ENCODE measurements at regions not wholly inside any gene's neighbourhood (a gene's known extent, or its start where the extent isn't known, plus 50 kb on each side); places are given as distances from the start of the nearest gene placed in this dataset.

DNA sequence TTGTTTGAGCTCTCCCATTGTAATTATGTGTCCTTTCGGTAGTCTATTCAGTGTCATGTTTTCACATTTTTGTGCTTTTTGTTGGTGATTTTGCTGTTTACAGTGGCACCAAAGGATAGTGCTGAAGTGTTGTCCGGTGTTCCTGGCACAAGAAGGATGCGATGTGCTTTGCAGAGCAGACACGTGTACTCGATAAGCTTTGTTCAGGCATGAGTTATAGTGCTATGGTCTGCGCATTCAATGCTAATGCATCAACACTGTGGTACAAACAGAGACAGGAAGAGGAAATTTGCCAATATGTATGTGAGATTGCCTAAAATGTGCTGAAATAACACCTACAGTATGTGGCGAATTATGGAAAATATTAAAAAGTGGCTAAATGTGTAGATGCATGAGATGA lies 913.4 kb upstream of the ACO1 start:
- DNase-seq (ENCODE audit: low read depth) = no peak

- no peak for DNase-seq (ENCODE audit: low read depth)
Measured at GRCh38 chr9:31486630-31487029, 897.8 kb upstream of the ACO1 start.

- no peak for DNase-seq (ENCODE audit: low read depth)
Measured at GRCh38 chr9:31490551-31491106, 893.8 kb upstream of the ACO1 start.

DNA sequence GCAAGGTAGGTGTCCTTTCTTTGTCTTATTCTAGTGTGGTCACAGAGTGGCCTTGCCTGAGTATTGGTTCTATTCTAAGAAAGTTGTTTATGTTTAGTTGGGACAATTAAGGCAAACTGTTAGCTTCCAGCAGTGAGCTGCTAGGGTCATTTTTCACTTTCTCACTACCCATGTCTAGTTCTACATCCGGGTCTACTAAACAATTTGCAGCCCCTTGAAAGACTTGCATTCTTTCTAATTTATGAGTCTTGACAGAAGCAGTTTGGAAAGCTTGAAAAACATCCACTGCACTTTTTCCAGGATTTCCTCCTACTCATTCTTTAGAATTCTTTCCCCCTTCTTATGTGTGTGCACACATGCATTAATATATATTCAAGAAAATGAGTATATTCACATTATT lies 892.2 kb upstream of the ACO1 start:
- no peak for DNase-seq (ENCODE audit: low read depth)

DNA sequence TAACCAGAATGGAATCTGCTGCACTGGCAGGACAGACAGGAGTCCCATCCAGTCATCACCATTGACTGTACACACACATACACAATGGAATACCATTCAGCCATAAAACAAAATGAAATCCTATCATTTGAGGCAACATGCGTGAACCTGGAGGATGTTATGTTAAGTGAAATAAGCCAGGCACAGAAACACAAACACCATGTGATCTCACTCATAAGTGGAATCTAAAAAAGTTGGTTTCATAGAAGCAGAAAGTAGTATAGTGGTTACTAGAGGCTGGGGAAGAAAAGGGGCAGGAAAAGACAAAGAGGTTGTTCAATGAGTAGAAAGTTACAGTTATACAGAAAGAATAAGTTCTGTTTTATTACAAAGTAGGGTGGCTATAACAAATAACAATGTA lies 884.0 kb upstream of the ACO1 start:
- DNase-seq (ENCODE audit: low read depth) = no peak

GRCh38 chr9:31519011-31519410 lies 865.4 kb upstream of the ACO1 start:
- no peak for DNase-seq (ENCODE audit: low read depth)

GRCh38 chr9:31519424-31519823 lies 865.0 kb upstream of the ACO1 start:
- no peak for DNase-seq (ENCODE audit: low read depth)

- DNase-seq (ENCODE audit: low read depth) = no peak
Measured at GRCh38 chr9:31519826-31520225, 864.6 kb upstream of the ACO1 start.

GRCh38 chr9:31520301-31521085 lies 864.0 kb upstream of the ACO1 start:
- DNase-seq (ENCODE audit: low read depth) = no peak

GRCh38 chr9:31535651-31536050 lies 848.8 kb upstream of the ACO1 start:
- no peak for DNase-seq (ENCODE audit: low read depth)

DNA sequence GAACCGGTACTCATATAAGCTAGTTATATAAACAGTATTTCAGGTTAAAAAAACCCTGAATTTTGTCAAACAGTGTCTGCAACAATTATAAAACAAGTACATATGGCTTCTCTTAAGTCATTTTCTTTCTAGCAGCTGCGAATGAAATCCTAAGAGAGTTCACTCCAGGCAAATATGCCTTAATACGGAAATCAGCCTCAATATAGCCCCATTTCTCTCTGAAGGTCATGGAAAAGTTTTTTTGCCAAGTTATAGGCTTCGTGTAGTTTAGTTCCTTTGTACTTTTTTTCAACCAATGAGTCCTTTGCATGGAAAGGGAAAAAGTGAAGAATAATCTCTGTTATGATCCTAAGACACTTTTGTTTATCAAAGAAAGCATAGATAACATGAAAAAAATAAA lies 848.0 kb upstream of the ACO1 start:
- DNase-seq (ENCODE audit: low read depth) = no peak

- peak; percentile 64 for DNase-seq (ENCODE audit: low read depth)
Measured at GRCh38 chr9:31541721-31542281, 842.6 kb upstream of the ACO1 start.

GRCh38 chr9:31542384-31543055 lies 841.9 kb upstream of the ACO1 start:
- DNase-seq (ENCODE audit: low read depth) = peak; percentile 86

DNA sequence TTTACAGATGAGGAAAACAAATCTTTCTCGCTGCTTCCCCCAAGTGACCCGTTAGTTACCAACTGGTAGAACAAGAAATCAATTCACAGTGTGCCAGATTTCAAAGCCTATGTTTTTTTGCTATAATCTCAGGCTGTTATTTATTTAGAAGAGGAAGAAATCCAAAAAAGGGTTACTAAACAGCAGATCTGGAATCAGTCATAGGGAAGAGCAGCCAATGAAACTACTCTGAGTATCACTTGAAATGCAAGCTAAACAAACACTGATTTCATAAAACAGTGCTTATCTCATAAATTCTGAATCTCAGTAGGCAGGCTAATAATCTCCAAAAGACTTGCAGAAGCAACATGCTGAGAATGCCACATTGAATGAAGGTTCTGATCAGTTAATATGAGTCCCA lies 829.5 kb upstream of the ACO1 start:
- DNase-seq (ENCODE audit: low read depth) = no peak

- no peak for DNase-seq (ENCODE audit: low read depth)
Measured at GRCh38 chr9:31556667-31557463, 827.6 kb upstream of the ACO1 start.

- DNase-seq (ENCODE audit: low read depth) = peak; percentile 85
Measured at GRCh38 chr9:31572190-31572589, 812.3 kb upstream of the ACO1 start.

- no peak for DNase-seq (ENCODE audit: low read depth)
Measured at GRCh38 chr9:31573561-31573960, 810.9 kb upstream of the ACO1 start.

- peak; percentile 82 for DNase-seq (ENCODE audit: low read depth)
Measured at GRCh38 chr9:31574006-31574765, 810.3 kb upstream of the ACO1 start.

DNA sequence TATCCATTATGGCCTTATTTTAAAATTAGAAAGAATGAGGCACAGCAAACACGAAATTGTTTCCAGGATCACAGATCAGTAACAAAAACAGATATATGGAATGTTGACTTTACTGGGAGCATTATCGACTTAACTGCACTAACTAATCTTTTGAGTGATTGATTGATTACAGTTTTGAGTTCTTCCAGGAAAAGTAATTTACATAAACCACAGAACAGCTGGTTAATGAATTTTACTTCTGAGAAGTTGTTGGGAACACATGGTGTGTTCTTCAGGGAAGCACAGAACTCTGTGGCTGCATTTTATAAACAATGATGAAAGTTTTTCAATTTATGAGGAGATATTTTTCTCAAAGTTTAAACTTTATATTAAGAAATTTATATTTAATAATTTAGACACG lies 802.4 kb upstream of the ACO1 start:
- no peak for DNase-seq (ENCODE audit: low read depth)

GRCh38 chr9:31582561-31582960 lies 801.9 kb upstream of the ACO1 start:
- DNase-seq (ENCODE audit: low read depth) = no peak

- no peak for DNase-seq (ENCODE audit: low read depth)
Measured at GRCh38 chr9:31585158-31585557, 799.3 kb upstream of the ACO1 start.

Measured in myocyte (in vitro differentiated cells).